NCI-H345 (cell line): ENCODE measurements at regions not wholly inside any gene's neighbourhood (a gene's known extent, or its start where the extent isn't known, plus 50 kb on each side); places are given as distances from the start of the nearest gene placed in this dataset.

Experiments used
- DNase-seq: peaks from one replicate; lab custom pipeline; 2025; lab: John Stamatoyannopoulos, UW

GRCh38 chr20:17787816-17788215 lies 88.0 kb downstream of the BANF2 start:
- no peak for DNase-seq

GRCh38 chr20:17786221-17786718 lies 86.5 kb downstream of the BANF2 start:
- no peak for DNase-seq
